H9 (cell line): ENCODE measurements at regions not wholly inside any gene's neighbourhood (a gene's known extent, or its start where the extent isn't known, plus 50 kb on each side); places are given as distances from the start of the nearest gene placed in this dataset.

Experiments
- DNase-seq: peaks from one replicate; pipeline ENCODE4 v3.0.0-alpha.2; 2017
- H2AFZ ChIP-seq: one replicate; pipeline ENCODE4 v1.6.1; 2013; ENCODE audit warnings: mild to moderate bottlenecking, low read length, control low read depth, moderate library complexity
- H2AK5ac ChIP-seq: 2 replicates; pipeline ENCODE4 v1.6.1; 2013; ENCODE audit warnings: low read length, control low read depth, mixed read lengths; ENCODE audit not compliant: insufficient read length
- H2BK120ac ChIP-seq: one replicate; pipeline ENCODE4 v1.6.1; 2013; ENCODE audit warnings: low read depth, mild to moderate bottlenecking, low read length, control low read depth, inconsistent platforms; ENCODE audit not compliant: poor library complexity, severe bottlenecking
- H2BK12ac ChIP-seq: 2 replicates; pipeline ENCODE4 v1.6.1; 2013; ENCODE audit warnings: low read length, control low read depth, mixed read lengths, low read depth; ENCODE audit not compliant: insufficient read length
- H2BK15ac ChIP-seq: 2 replicates; pipeline ENCODE4 v1.6.1; 2013; ENCODE audit warnings: low read depth, low read length, control low read depth
- H2BK20ac ChIP-seq: one replicate; pipeline ENCODE4 v1.6.1; 2013; ENCODE audit warnings: low read depth, mild to moderate bottlenecking, low read length, control low read depth, inconsistent platforms; ENCODE audit not compliant: poor library complexity, severe bottlenecking
- H2BK5ac ChIP-seq: 2 replicates; pipeline ENCODE4 v1.6.1; 2013; ENCODE audit warnings: low read length, control low read depth, mixed read lengths; ENCODE audit not compliant: insufficient read length
- H3K14ac ChIP-seq: 2 replicates; pipeline ENCODE4 v1.6.1; 2013; ENCODE audit warnings: low read length, control low read depth; ENCODE audit not compliant: insufficient read depth
- H3K18ac ChIP-seq: 2 replicates; pipeline ENCODE4 v1.6.1; 2013; ENCODE audit warnings: low read depth, mild to moderate bottlenecking, mixed read lengths, low read length, control low read depth; ENCODE audit not compliant: insufficient read length
- H3K23ac ChIP-seq: 2 replicates; pipeline ENCODE4 v1.6.1; 2013; ENCODE audit warnings: low read length, control low read depth, mixed read lengths, low read depth; ENCODE audit not compliant: insufficient read length
- H3K23me2 ChIP-seq: 2 replicates; pipeline ENCODE4 v1.6.1; 2013; ENCODE audit warnings: low read depth, mild to moderate bottlenecking, mixed read lengths, low read length, control low read depth; ENCODE audit not compliant: insufficient read length, poor library complexity, severe bottlenecking
- H3K27ac ChIP-seq: 2 replicates; pipeline ENCODE4 v1.5.1; 2013; ENCODE audit warnings: low read length, control low read depth, mixed read lengths, low read depth; ENCODE audit not compliant: insufficient read length
- H3K27me3 ChIP-seq: 2 replicates; pipeline ENCODE4 v1.6.1; 2013; ENCODE audit warnings: low read length, control low read depth, inconsistent platforms; ENCODE audit not compliant: insufficient read depth
- H3K4ac ChIP-seq: 2 replicates; pipeline ENCODE4 v1.6.1; 2013; ENCODE audit warnings: low read depth, mild to moderate bottlenecking, control low read depth, inconsistent platforms, low read length, moderate library complexity
- H3K4me1 ChIP-seq: 2 replicates; pipeline ENCODE4 v1.6.1; 2013; ENCODE audit warnings: low read length, control low read depth, inconsistent platforms; ENCODE audit not compliant: insufficient read depth
- H3K4me2 ChIP-seq: 2 replicates; pipeline ENCODE4 v1.6.1; 2013; ENCODE audit warnings: low read length, control low read depth, mixed read lengths; ENCODE audit not compliant: insufficient read length, insufficient read depth
- H3K56ac ChIP-seq: 2 replicates; pipeline ENCODE4 v1.6.1; 2013; ENCODE audit warnings: low read depth, mild to moderate bottlenecking, mixed read lengths, low read length, control low read depth; ENCODE audit not compliant: insufficient read length
- H3K79me1 ChIP-seq: 2 replicates; pipeline ENCODE4 v1.6.1; 2013; ENCODE audit warnings: low read depth, mild to moderate bottlenecking, moderate library complexity, low read length, control low read depth, inconsistent platforms; ENCODE audit not compliant: insufficient read depth, poor library complexity, severe bottlenecking
- H3K79me2 ChIP-seq: 2 replicates; pipeline ENCODE4 v1.6.1; 2013; ENCODE audit warnings: low read length, control low read depth, inconsistent platforms; ENCODE audit not compliant: insufficient read depth
- H3K9ac ChIP-seq: 2 replicates; pipeline ENCODE4 v1.6.1; 2013; ENCODE audit warnings: low read length, control low read depth, mixed read lengths; ENCODE audit not compliant: insufficient read length; ENCODE audit errors: extremely low read depth
- H3K9me3 ChIP-seq: one replicate; pipeline ENCODE4 v1.6.1; 2013; ENCODE audit warnings: low read depth, low read length, inconsistent platforms; ENCODE audit not compliant: control insufficient read depth
- H3T11ph ChIP-seq: one replicate; pipeline ENCODE4 v1.6.1; 2013; ENCODE audit warnings: mild to moderate bottlenecking, low read length, control low read depth, inconsistent platforms
- H4K20me1 ChIP-seq: one replicate; pipeline ENCODE4 v1.6.1; 2013; ENCODE audit not compliant: control insufficient read depth, insufficient read length, insufficient read depth
- H4K5ac ChIP-seq: 2 replicates; pipeline ENCODE4 v1.6.1; 2013; ENCODE audit warnings: low read depth, mild to moderate bottlenecking, mixed read lengths, low read length, control low read depth; ENCODE audit not compliant: insufficient read length
- H4K8ac ChIP-seq: replicated peaks from 2 replicates; pipeline ENCODE4 v1.6.1; 2013; ENCODE audit warnings: low read length, control low read depth, mixed read lengths, low read depth; ENCODE audit not compliant: insufficient read length
- H4K91ac ChIP-seq: 2 replicates; pipeline ENCODE4 v1.6.1; 2013; ENCODE audit warnings: low read depth, mild to moderate bottlenecking, moderate library complexity, mixed read lengths, low read length, control low read depth; ENCODE audit not compliant: insufficient read length
- H3K27ac Mint-ChIP-seq, 3 experiments: 2 replicates in 2 of 3; 3 replicates in 1 of 3; pipeline ENCODE4 v1.8.0; 2020 to 2021; ENCODE audit warnings: mixed read lengths in 3 of 3, mild to moderate bottlenecking in 1 of 3, moderate library complexity in 1 of 3
- H3K27me3 Mint-ChIP-seq: 2 replicates; pipeline ENCODE4 v1.8.0; 2021; ENCODE audit warnings: low read depth, mild to moderate bottlenecking, moderate library complexity, mixed read lengths
- H3K36me3 Mint-ChIP-seq, 3 experiments: 2 replicates in 2 of 3; 3 replicates in 1 of 3; pipeline ENCODE4 v1.8.0; 2020 to 2021; ENCODE audit warnings: low read depth in 3 of 3, mixed read lengths in 3 of 3; ENCODE audit not compliant: insufficient read depth in 1 of 3
- H3K4me1 Mint-ChIP-seq, 2 experiments: 2 replicates each; pipeline ENCODE4 v1.8.0; 2020; ENCODE audit warnings: mixed read lengths in 2 of 2
- H3K4me3 Mint-ChIP-seq, 2 experiments: 2 replicates in 1 of 2; 3 replicates in 1 of 2; pipeline ENCODE4 v1.8.0; 2020 to 2021; ENCODE audit warnings: mild to moderate bottlenecking in 2 of 2, mixed read lengths in 2 of 2, moderate library complexity in 1 of 2
- H3K9me3 Mint-ChIP-seq, 2 experiments: 2 replicates in 1 of 2; 3 replicates in 1 of 2; pipeline ENCODE4 v1.8.0; 2020; ENCODE audit warnings: mild to moderate bottlenecking in 2 of 2, mixed read lengths in 2 of 2, moderate library complexity in 1 of 2
- CTCF ChIP-seq: fragments of 200-600 bp; sonication (generic); conservative IDR thresholded peaks from 3 replicates; pipeline ENCODE4 v1.8.0; 2021; ENCODE audit warnings: antibody characterized with exemption, mild to moderate bottlenecking
- WGBS: extraction: QIAGEN DNeasy Blood & Tissue Kit; methylation state at CpG from one replicate; pipeline ENCODE4 v1.1.7; 2013; ENCODE audit warnings: missing lambda C conversion rate, low lambda C conversion rate, mixed read lengths; ENCODE audit not compliant: insufficient read length; ENCODE audit errors: extremely low coverage; 5-methylcytosine and 5-hydroxymethylcytosine counted together

- H3K9ac ChIP-seq: no peak overlapping the region
- no peak for DNase-seq
- peaks cover 18 to 19% of the 10 kb centered on the region in 2 experiments for H3K9me3 Mint-ChIP-seq
These were observed 100.2 kb downstream of the MAGEB17 start for GRCh38 chrX:16267431-16267830.

More at GRCh38 chrX:16267431-16267830, 100.2 kb downstream of the MAGEB17 start:
- H3K23me2 ChIP-seq: no peaks in the 10 kb centered on the region
- H2BK5ac ChIP-seq: no peak overlapping the region
- no peak overlapping the region for H3K27ac ChIP-seq
- H3K23ac ChIP-seq: no peak overlapping the region
- H3K14ac ChIP-seq: no peak overlapping the region
- H3K9me3 ChIP-seq: no peaks in the 10 kb centered on the region
- H3K79me2 ChIP-seq: no peaks in the 10 kb centered on the region
- no peak overlapping the region for H2BK120ac ChIP-seq
- H3K56ac ChIP-seq: no peak overlapping the region
- H3K79me1 ChIP-seq: no peaks in the 10 kb centered on the region
- no peak for TF ChIP-seq CTCF
- Mint-ChIP-seq H3K27ac (no peak overlapping the region), H3K36me3 (peaks cover 15 to 19% (median 16%) of the 10 kb centered on the region in 3 experiments), H3K27me3 (no peaks in the 10 kb centered on the region), H3K4me3 (no peak overlapping the region), H3K4me1 (peaks cover 2 to 9% of the 10 kb centered on the region in 2 experiments)
- WGBS: no CpG with 5 or more reads among the region's 1 CpG
- H4K5ac ChIP-seq: no peak overlapping the region
- no peaks in the 10 kb centered on the region for H3K27me3 ChIP-seq
- H4K91ac ChIP-seq: no peak overlapping the region
- H3K18ac ChIP-seq: no peak overlapping the region
- no peak overlapping the region for H2BK20ac ChIP-seq
- no peaks in the 10 kb centered on the region for H4K20me1 ChIP-seq
- H2BK12ac ChIP-seq: no peak overlapping the region
- no peak overlapping the region for H2BK15ac ChIP-seq
- H4K8ac ChIP-seq: no peak overlapping the region
- H3T11ph ChIP-seq: no peak overlapping the region
- H2AFZ ChIP-seq: no peak overlapping the region
- no peak overlapping the region for H3K4ac ChIP-seq
- H3K4me2 ChIP-seq: no peak overlapping the region
- H2AK5ac ChIP-seq: no peak overlapping the region
- H3K4me1 ChIP-seq: no peaks in the 10 kb centered on the region
